DND-41 (cell line): ENCODE measurements at regions not wholly inside any gene's neighbourhood (a gene's known extent, or its start where the extent isn't known, plus 50 kb on each side); places are given as distances from the start of the nearest gene placed in this dataset.

Experiments used
- ATAC-seq: fragments of 200-7000 bp; cut with Tn5 transposase; 3 replicates; pipeline ENCODE4 v1.9.1; 2021; ENCODE audit warnings: low read depth; ENCODE audit not compliant: insufficient read depth
- DNase-seq: peaks from one replicate; pipeline ENCODE4 v3.0.0-alpha.2; 2020
- H2AFZ ChIP-seq: 2 replicates; pipeline ENCODE4 v1.6.0; 2012; ENCODE audit warnings: low read depth, low read length
- H3K27ac ChIP-seq: 2 replicates; pipeline ENCODE4 v1.5.1; 2012; ENCODE audit warnings: low read length, inconsistent platforms
- H3K27me3 ChIP-seq: fragments of 200-600 bp; sonication (generic); 2 replicates; pipeline ENCODE4 v1.6.0; 2012; ENCODE audit warnings: low read length, mild to moderate bottlenecking, inconsistent platforms; ENCODE audit not compliant: insufficient read depth, poor library complexity
- H3K36me3 ChIP-seq: 2 replicates; pipeline ENCODE4 v1.5.1; 2012; ENCODE audit warnings: low read length, inconsistent platforms; ENCODE audit not compliant: insufficient read depth
- H3K4me1 ChIP-seq: 2 replicates; pipeline ENCODE4 v1.5.1; 2012; ENCODE audit warnings: mild to moderate bottlenecking, low read length; ENCODE audit not compliant: insufficient read depth
- H3K4me2 ChIP-seq: 2 replicates; pipeline ENCODE4 v1.6.0; 2012; ENCODE audit warnings: mild to moderate bottlenecking, moderate library complexity, low read length, inconsistent platforms; ENCODE audit not compliant: insufficient read depth
- H3K4me3 ChIP-seq, 2 experiments: fragments of 200-600 bp in 1 of 2; shearing (Covaris generic) in 1 of 2; 2 replicates each; pipeline ENCODE4 v1.5.1; 2012 to 2016; ENCODE audit warnings: inconsistent platforms in 2 of 2, low read length in 2 of 2, mild to moderate bottlenecking in 2 of 2, low read depth in 1 of 2, moderate library complexity in 1 of 2
- H3K79me2 ChIP-seq: 2 replicates; pipeline ENCODE4 v1.6.0; 2012; ENCODE audit warnings: low read length, inconsistent platforms; ENCODE audit not compliant: insufficient read depth
- H3K9ac ChIP-seq: 2 replicates; pipeline ENCODE4 v1.6.0; 2012; ENCODE audit warnings: low read depth, mild to moderate bottlenecking, inconsistent platforms, low read length, moderate library complexity
- H3K9me3 ChIP-seq: 2 replicates; pipeline ENCODE4 v1.5.1; 2012; ENCODE audit warnings: low read length, moderate library complexity, mild to moderate bottlenecking, inconsistent platforms; ENCODE audit not compliant: insufficient read depth, severe bottlenecking
- H4K20me1 ChIP-seq: 2 replicates; pipeline ENCODE4 v1.6.0; 2012; ENCODE audit warnings: low read length; ENCODE audit not compliant: insufficient read depth
- EZH2 ChIP-seq: IDR thresholded peaks from 3 replicates; pipeline ENCODE4 v1.6.1; 2012; ENCODE audit warnings: borderline replicate concordance, low read depth, mild to moderate bottlenecking, moderate library complexity, low read length, inconsistent platforms; ENCODE audit not compliant: severe bottlenecking
- TF ChIP-seq, protein P1 (sequence below): IDR thresholded peaks from 2 replicates; pipeline ENCODE4 v1.5.1; 2012; ENCODE audit warnings: borderline replicate concordance, low read length, moderate library complexity, mild to moderate bottlenecking; ENCODE audit not compliant: poor library complexity, severe bottlenecking; ENCODE audit errors: extremely low read depth

DNA sequence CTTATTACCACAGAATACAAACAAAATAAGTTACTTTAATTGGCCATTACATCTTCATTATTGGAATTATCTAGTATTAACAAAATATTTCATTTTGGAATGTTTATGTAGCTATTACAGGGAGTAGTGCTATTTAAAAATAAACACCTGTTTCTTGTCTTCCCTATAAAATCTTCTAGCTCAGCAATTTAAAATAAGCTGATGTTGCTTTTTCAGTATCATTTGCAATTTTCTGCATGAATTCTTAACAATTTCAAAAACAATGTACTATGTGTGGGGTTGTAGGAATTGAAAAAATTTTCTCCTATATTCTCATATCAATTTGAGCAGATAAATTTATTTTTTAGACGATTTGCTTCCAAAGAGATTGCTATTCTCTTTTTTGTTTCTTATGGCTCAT is 1251.3 kb upstream of the CRIM1 start:
- no peak overlapping the region for H3K9ac ChIP-seq
- no peaks in the 10 kb centered on the region for H3K27me3 ChIP-seq
- no peaks in the 10 kb centered on the region for H3K4me1 ChIP-seq
- H3K9me3 ChIP-seq, result no peaks in the 10 kb centered on the region
- H4K20me1 ChIP-seq, result no peaks in the 10 kb centered on the region
- no peak overlapping the region for H3K4me3 ChIP-seq
- no peaks in the 10 kb centered on the region for H3K79me2 ChIP-seq
- ATAC-seq (no peak), DNase-seq (no peak)
- no peak for TF ChIP-seq EZH2
- TF ChIP-seq, protein P1, sequence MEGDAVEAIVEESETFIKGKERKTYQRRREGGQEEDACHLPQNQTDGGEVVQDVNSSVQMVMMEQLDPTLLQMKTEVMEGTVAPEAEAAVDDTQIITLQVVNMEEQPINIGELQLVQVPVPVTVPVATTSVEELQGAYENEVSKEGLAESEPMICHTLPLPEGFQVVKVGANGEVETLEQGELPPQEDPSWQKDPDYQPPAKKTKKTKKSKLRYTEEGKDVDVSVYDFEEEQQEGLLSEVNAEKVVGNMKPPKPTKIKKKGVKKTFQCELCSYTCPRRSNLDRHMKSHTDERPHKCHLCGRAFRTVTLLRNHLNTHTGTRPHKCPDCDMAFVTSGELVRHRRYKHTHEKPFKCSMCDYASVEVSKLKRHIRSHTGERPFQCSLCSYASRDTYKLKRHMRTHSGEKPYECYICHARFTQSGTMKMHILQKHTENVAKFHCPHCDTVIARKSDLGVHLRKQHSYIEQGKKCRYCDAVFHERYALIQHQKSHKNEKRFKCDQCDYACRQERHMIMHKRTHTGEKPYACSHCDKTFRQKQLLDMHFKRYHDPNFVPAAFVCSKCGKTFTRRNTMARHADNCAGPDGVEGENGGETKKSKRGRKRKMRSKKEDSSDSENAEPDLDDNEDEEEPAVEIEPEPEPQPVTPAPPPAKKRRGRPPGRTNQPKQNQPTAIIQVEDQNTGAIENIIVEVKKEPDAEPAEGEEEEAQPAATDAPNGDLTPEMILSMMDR, result no peak
- no peak overlapping the region for H2AFZ ChIP-seq
- H3K4me2 ChIP-seq, result no peak overlapping the region
- H3K36me3 ChIP-seq, result no peaks in the 10 kb centered on the region
- no peak overlapping the region for H3K27ac ChIP-seq

DNA sequence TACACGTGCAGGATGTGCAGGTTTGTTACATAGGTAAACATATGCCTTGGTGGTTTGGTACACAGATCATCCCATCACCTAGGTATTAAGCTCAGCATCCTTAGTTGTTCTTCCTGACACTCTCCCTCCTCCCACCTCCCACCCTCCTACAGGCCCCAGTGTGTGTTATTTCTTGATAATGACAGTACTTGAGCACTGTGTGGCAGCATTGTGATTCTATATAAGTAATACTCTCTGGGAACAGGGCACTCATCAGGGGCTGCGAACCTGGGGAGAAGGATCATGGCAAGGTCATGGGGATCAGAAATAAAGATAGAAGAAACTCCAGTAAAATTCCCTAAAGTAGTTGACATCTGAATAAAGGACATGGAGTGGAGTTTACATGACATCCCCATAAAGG is 1256.2 kb upstream of the CRIM1 start:
- H3K9me3 ChIP-seq, result no peaks in the 10 kb centered on the region
- no peaks in the 10 kb centered on the region for H3K36me3 ChIP-seq
- ATAC-seq (no peak), DNase-seq (no peak)
- no peak overlapping the region for H3K27ac ChIP-seq
- no peaks in the 10 kb centered on the region for H3K4me1 ChIP-seq
- TF ChIP-seq EZH2, result no peak
- TF ChIP-seq, protein P1, result no peak
- H3K79me2 ChIP-seq, result no peaks in the 10 kb centered on the region
- H2AFZ ChIP-seq, result no peak overlapping the region
- no peak overlapping the region for H3K4me2 ChIP-seq
- no peak overlapping the region for H3K9ac ChIP-seq
- H4K20me1 ChIP-seq, result no peaks in the 10 kb centered on the region
- no peak overlapping the region for H3K4me3 ChIP-seq
- H3K27me3 ChIP-seq, result no peaks in the 10 kb centered on the region

DNA sequence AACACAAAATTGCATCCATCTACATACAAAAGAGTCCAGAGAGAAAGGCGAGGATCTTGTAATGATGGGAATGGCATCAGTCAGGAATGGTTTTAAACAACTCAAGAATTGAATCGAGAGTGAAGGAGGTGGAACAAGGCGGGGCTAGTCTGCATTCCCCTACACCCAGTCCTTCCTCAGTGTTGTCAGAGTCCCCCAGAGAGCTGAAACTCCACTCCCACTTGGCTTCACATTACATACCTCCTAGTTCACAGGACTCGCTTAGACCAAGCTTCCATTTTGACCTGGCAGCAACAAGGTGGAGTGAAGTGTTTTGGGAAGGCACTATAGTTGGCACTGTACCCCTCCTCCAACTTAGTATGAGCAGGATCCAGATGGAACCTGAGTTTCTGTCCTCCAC is 1273.5 kb upstream of the CRIM1 start:
- DNase-seq (no peak), ATAC-seq (no peak)
- Histone ChIP-seq H4K20me1 (no peaks in the 10 kb centered on the region), H3K27me3 (no peaks in the 10 kb centered on the region), H3K79me2 (no peaks in the 10 kb centered on the region), H3K4me1 (no peaks in the 10 kb centered on the region), H3K4me2 (no peak overlapping the region), H3K36me3 (no peaks in the 10 kb centered on the region), H2AFZ (no peak overlapping the region), H3K9me3 (no peaks in the 10 kb centered on the region), H3K4me3 (no peak overlapping the region), H3K27ac (no peak overlapping the region), H3K9ac (no peak overlapping the region)
- TF ChIP-seq, protein P1, result no peak
- TF ChIP-seq EZH2, result no peak

DNA sequence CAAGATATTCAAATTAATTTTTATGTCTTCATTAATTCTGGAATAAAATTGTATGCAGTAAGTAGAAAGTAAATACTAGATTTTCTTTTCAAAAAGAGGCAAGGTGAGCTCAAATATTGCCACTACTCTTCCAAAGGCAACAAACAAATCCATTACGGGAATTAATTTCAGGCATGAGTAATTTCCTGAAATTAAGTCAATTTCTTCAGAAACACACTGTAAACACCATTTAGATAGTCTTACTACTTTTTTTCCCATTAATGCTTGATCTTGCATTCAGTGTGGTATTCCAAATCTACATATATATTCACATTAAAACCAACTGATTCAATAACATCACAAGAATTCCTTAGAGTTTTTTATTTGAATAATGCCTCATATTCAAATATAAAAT is 1274.0 kb upstream of the CRIM1 start:
- Histone ChIP-seq H3K79me2 (no peaks in the 10 kb centered on the region), H3K27me3 (no peaks in the 10 kb centered on the region), H3K4me1 (no peaks in the 10 kb centered on the region), H3K9me3 (no peaks in the 10 kb centered on the region), H4K20me1 (no peaks in the 10 kb centered on the region), H3K36me3 (no peaks in the 10 kb centered on the region), H3K27ac (no peak overlapping the region), H3K4me2 (no peak overlapping the region), H3K4me3 (no peak overlapping the region), H3K9ac (no peak overlapping the region), H2AFZ (no peak overlapping the region)
- no peak for DNase-seq
- ATAC-seq, result no peak
- no peak for TF ChIP-seq EZH2
- TF ChIP-seq, protein P1, result no peak
